GM21423 (cell line): ENCODE measurements at regions not wholly inside any gene's neighbourhood (a gene's known extent, or its start where the extent isn't known, plus 50 kb on each side); places are given as distances from the start of the nearest gene placed in this dataset.
A peak's percentile ranks its signal among the peaks of the same experiment; 100 is the strongest.

Source experiments
- ATAC-seq: cut with Tn5 transposase; IDR thresholded peaks from one replicate; pipeline ENCODE4 v1.9.1; 2021; ENCODE audit warnings: mild to moderate bottlenecking, moderate library complexity; ENCODE audit not compliant: unreplicated experiment

DNA sequence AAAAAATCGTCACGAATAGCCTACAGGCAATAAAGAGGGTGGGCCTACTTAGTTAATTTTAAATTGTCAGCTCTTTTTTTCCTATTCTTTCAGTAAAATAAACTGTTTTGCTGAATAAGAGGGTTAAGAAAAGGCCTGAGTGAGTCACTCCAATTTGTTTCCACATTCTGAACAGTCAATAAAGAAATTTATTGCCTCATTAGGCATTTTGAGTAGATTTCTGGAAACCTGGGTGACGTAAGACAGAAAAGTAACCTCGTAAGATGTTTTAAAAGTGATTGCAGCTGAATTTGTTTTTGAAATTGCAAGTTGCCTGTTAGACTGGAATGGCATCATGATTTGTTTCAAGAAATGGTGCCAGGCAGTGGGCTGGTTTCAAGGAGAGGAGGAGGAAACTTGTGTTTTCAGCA, 439.3 kb downstream of the USP25 start:
- ATAC-seq: no peak

DNA sequence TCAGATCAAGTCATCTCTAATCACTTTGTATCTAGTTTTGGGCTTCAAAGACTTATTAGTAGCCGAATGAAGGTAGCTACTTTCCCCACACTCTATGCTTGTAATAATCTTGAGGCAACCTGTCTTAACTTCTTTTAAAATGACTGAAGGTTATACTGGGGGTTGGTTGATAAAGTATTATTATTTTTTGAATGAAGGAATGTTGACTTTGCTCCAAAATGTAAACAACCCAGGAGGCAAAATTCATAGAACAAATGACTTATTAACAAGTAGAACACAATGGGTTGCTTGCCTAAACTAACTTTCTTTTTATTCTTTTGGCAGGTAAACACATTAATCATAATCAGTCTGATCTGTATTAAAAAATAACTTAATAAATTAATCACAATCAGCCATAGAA, 440.0 kb downstream of the USP25 start:
- ATAC-seq: no peak

DNA sequence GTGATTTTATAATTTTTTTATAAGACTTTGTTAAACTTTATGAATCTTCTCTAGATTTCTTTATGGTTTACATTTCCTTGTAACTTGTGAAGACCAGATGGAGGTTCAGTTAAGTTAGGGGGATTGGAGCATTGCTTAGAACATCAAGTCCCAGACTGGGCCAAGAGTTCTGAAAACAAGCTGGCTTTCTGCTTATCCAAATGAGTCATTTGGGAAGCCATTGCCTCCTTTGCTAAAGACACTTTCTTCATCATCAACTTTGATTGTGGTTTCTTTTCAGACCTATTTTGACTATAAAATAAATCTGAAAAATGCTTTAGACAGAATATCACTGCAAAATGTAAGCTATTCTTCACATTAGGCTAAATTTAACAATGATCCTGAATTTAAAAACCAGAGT, 446.8 kb downstream of the USP25 start:
- no peak for ATAC-seq

DNA sequence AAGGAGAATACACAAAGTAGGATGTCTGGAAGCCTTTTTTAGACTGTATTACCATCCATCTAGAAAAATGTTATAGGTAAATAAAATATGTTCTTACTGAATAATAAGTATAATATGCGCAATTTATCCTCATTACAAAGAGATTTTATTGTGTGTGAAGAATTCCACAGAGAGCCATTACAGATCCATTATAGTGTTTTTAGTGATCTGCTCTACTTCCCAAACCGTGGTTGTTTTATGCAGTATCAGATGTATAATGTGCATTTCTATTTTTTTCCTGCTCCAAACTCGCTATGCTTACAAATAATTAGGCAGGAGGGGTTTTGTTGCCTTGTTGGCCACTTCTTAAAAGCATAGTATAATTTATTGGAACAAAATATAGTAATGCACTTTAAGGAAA, 447.8 kb downstream of the USP25 start:
- no peak for ATAC-seq

DNA sequence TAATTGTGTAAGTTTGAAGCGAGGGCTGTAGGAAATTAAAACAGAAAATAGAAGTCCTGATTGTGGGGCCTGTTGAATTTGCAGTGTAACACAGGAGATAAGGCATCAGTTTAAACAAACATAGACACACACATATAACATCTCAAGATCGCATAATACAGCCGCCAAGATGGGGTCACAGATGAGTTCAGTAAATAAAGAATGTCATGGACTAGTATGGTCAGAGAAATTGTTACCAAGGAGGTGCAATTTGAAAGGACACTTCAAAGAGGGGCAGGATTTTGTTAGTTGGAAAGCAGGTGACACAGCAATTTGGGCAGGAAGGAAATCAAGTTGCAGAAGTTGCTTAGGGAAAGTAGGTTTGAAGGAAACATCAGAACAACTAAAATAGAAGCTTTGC, 450.0 kb downstream of the USP25 start:
- ATAC-seq: no peak

DNA sequence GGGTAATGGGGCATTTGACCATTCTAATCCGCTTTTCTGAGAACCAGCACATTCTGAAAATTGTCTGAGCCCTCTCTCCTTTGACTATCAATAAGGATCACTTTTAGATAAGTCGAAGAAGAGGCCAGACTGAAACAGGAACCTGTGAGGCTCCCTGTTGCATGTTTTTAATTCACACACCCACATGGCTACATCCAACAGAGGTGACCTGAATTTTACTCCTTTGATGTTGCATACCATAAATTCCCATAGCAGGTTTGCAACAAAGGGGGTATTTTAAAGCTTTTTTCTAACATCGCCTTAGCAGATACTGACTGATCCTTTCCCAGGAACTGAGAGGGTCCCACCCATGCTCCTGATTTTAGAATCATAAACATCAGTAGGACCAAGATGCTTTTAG, 450.8 kb downstream of the USP25 start:
- ATAC-seq: no peak

DNA sequence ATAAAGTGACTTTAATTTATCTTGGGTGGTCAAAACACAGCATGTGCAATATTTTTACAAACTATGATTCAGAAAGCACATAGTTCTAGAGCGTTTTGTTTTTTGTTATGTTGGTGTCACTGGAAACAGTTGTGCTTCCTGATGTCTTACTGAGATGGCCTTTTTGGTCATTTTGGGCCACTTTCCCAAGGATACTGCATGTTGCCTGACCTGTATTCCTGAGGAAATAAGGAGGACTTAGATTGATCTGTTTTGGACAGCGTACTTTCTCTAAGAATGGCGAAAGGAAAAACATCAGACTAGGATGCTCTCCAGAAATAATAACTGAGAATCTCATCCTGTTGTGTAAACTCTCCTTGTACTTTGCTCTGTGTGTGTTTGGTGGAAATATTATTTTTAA, 451.2 kb downstream of the USP25 start:
- no peak for ATAC-seq

DNA sequence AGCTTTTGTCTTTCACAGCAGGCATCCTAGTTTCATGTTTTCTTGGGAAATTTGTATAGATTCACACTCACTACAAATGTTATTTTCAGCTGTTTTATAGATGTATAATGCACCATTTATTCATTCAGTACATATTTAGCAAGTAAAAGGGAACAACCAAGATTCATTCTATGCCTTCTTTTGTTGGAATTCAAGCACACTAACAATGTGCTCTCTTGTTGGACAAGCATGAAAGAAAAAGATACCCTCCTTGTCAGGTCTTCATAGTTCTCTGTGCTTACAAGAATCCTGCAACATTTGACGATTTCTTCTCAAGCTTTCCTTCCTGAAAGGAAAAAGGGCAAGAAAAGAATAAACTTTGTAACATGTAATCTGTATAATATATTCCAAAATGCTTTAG, 456.0 kb downstream of the USP25 start:
- no peak for ATAC-seq

DNA sequence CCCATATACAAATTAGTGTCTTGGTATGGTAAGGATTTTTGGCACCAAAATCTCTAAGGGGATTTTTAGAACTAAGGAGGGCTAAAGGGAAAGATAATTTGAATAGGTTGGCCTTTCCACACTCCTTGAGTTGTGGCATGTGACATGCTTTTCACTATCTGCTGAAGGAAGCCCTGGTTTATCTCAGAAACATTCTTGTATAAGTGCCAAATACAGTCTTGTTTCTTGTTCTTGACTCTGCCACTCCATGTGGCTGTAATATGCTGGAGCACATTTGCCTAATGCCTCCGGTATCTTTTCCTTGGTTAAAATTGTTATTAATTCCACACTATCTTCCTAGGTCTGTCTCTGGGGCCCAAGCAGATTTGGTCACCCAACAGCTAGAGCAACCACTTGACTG, 457.0 kb downstream of the USP25 start:
- no peak for ATAC-seq

DNA sequence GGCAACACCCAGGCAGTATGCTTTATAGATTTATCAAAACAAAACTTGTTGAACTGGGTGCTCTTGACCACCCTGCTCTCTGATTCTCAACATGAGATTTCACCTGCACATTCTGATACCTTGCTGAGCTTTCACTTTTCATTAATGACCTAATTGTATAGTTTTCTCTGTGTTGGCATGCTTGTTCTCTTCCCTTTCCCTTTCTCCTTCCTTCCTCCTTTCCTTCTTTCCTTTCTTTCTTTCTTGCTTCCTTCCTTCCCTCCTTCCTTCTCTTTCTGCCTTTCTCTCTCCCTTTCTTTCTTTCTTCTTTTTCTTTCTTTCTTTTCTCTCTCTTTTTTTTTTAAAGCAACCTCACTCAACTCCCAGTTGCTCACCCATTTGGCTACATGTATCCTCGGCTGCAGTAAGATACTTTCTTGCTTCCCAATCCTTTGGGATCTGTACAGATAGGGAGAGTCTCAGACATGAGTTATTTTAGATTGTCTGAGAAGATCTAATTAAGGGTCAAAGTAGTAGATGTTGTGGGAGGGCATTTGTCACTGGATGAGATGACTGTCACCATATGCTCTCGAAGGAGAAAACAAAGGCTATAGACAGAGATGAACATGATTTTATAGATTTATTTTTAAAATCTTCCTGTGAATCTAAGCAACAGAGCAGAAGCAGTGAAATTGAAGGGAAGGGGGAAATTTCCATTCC, 458.0 kb downstream of the USP25 start:
- ATAC-seq: no peak

DNA sequence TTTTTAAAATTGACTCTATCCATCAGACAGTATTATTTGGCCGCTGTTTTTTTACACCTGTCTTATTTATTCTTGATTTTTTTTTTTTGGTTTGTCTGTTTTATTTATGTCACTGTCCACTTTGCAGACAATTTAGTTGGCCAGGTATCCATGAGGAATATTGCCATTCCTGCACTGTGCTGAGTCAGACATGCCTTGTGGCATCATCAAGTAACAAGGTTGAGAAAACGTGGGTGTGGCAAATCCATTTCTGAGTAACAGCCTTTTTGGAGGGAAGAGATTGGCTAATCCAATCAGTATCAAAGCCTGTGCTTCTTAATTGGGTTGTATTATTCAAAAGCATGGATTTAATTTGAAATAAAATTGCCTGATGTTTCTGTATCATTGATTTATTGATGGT, 463.1 kb downstream of the USP25 start:
- ATAC-seq: no peak

DNA sequence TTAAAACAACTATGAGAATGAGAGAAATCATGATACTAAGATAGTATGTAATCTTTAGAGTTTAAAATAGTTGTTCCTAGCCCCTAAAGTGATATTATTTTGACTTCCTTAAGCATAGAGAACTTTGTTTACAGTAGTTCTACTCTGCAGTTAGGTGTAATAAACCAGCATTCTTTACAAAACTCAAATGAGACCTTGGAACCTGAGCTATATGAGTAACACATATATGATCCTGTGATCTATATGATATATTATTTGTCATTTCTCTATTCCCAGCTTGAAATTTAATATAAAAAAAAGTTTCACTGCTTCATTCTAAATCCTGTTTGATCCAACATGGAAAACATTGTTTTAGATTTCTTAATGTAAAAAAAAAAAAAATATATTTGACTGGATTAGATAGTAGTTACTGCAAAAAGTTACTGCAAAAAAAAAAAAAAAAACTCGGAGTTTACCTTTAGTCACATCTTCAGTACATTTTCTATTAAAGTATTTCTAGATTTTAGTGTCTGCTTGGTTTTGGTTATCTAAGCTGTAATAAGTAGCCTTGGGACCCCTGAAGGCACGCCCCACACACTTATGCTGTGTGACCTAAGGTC, 463.8 kb downstream of the USP25 start:
- no peak for ATAC-seq

DNA sequence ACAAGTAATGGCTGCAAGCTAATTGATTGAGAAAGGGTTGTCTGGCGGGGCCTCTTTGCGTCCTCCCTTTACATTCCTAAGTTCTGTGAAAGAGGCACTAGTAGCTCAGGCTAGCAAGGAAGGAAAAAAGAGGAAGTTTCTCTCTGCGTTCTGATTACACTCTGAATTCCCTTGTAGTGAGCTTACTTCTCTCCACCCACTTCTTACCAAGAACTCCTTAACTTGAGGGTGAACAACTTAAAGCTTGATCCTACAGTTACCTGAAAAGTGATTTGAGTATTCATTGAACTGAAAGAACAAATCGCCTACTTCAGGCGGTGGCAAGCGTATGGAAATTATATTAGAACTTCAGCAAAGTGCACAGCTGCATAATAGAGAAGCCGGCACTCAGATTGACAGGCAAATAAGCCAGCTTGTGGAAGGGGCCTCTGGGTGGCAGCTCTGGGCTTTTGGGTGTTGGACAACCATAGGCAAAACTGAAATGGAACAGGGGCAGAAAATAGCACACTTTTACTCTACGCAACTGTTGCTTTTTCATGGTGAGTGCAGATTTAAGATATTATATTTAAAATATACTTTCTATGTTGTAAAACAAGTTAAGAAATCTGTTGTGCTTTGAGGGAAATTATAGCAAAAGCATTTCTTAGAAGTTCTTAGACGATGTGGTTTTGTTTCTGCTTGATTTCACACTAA, 464.5 kb downstream of the USP25 start:
- peak; percentile 73 for ATAC-seq

DNA sequence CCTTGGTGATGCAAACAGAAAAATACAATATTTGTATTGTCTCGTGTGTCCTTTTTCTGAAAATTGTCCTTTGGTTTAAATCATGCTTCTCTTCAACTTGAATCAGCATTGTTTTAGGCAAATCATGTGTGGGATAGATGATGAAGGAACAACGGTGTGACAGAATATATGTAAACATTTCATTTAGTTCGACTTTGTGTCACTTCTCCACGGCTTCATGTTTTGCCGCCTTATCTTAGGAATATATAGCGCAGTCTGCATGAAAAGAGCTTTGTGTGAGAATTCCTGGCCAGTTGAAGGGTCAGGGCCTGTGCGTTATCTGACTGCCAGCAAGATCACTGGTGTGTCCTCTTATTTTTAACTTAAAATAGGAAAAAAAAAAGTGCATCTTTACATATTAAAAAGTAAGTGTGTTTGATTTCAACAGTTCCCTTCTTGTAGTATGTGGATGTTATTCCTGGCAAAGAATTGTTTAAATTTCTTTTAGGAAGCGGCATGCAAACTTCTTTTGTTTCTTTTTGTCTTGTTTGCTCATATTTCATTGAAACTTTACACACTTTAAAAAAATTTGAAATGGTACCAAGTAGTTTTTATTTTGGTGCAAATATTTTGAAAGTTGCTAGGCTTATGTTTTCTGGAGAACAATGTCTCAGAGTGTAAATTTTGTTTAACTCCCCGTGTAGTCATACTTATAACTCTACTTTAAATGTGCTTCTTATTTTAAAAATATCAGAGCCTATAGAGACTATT, 465.2 kb downstream of the USP25 start:
- peak; percentile 16 for ATAC-seq

DNA sequence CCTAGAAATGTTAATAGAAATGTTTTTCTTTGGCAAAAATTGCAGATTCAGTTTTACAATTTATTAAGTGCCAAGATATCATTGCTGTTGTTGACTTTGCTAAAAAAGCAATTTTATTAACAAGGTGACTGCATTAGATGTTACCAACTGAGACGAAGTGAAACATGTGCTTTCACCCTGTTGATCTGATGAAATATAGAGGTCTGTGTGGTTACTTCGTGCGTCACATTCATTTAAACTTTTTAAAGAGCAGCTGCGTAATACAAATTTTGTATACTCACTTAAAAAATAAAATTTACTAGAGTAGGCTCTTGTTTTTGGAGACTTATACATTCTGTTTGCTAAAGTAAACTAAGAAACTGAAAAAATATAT, 465.7 kb downstream of the USP25 start:
- ATAC-seq: no peak

DNA sequence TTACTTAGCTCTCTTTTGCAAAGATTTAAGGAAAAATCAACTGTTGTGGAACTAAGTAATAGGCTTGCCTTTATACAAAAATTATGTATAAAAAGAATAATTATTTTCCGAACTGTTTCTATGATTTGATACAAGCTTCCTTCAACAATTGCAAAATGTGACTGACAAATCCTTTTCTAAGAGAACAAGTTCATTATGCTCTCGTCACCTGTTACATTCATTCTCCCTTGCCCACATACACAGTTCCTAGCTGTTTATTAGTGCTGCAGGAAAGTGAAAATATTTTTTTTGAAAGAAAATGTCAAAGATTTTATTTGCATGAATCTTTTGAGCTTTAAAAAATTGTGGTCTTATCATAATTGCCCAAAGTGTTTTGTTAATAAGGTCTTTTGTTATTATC, 466.2 kb downstream of the USP25 start:
- ATAC-seq: no peak

DNA sequence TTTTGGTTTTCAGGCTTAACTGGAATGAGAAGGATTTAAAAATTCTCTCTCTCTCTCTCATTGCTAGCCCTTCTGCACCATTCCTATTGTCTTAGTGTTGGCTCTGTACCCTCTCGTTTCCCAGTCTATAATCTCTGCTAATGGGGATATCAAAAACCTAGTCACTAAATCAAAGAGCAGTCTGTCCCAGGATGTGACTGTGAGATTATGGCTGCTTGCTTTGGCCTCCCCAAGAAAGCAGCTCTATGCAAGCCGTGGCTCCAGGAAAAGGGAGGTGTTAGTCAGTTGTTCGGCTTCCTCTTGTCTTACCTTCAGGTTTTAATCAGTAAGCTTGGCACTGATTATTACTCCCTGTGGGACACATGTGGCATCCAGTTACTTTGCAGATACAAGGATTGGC, 468.8 kb downstream of the USP25 start:
- ATAC-seq: no peak

DNA sequence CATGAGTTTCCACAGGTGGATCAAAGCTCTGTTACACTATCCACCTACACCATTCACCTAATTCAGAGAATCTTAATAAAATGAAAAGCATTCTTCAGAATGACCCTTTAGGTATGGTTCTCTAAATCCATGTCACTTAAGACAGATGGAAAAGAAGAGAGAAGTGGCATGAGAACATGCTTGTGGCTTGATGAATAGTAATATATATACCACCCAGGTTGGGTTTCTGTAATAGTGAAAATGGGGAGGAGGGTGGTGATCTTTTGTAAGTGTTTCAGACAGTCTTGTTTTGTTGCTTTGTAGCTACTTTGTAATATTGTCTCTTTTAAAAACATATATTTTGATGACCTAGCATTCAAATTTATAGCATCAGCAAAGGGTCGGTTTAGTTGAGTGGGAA, 469.8 kb downstream of the USP25 start:
- no peak for ATAC-seq

DNA sequence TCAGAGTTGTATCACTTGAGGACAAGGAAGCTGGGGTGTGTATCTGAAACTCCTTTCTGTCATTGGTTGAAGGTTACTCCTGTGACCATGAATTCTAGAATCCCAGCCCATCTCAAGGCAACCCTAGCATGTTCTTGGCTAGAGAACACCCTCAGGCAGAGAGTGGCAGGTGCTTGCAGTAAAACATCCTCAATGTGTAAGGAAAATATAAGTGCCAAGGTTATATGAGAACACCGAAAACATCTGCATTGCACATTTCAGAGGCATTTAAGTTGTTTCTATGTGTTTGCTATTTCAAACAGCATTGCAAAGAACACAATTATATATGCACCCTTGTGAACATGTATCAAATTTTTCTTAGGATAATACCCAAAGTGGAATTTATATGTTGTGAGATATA, 471.9 kb downstream of the USP25 start:
- no peak for ATAC-seq

DNA sequence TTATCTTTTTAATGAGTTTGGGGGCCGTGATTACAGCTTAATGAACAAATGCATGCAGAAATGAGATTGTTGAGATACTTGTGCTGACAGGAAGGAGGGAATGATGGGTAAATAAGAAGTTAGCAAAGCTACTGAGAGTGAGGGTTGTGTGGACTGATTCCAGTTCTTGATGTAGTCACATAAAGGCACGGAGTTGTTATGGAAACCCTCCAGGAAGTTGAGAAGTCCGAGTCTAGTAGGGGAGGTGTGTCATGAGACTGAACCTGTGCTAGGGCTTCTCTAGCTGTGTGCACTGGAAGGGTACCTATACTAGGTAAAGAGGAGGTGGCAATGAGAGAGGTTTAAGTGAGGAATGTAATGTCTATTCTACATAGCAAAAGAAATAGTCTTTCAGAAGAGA, 475.7 kb downstream of the USP25 start:
- no peak for ATAC-seq

DNA sequence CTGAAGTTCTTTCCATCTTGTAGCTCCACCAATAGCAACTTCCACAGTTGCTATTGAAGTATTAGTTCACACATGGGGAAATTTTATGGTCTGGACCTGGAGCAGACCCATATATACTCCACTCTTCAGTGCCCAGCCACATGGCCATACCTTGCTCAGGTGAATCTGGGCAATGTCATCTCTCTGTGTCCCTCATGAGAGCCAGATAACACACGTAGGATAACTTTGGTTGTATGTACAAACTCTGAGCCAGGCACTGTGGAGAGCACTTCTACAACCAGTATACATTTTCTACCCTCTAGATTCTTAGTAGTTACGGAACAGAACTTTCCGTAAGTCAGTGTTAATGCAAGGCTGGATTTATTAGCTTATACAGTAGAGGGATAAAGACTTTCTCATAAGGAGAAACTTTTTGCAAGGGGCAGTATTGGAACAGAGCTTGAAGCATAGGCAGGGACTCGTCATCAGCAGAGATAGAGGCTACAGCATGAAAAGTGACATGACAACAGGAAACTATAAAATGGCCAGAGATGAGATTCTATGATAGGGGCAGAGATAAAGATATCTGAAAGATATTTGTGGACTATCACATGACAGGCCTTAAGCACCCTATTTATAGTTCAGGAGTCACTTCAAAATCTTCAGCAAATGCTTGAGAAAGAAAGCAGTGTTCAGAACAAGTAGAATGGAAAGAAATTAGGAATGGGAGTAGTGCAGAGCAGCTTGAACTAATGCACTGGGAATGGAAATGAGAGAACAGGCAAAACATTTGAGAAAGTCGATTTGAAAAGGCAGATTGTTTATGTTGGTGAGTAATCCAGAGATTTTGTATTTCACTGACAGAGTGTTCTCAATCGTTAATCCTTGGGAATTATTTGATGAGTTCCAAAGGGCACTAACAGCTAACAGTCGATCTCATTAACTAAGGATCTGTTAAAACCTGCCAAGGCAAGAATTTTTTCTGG, 481.8 kb downstream of the USP25 start:
- no peak for ATAC-seq
